GM23248 (cell line): ENCODE measurements at regions not wholly inside any gene's neighbourhood (a gene's known extent, or its start where the extent isn't known, plus 50 kb on each side); places are given as distances from the start of the nearest gene placed in this dataset.
A peak's percentile ranks its signal among the peaks of the same experiment; 100 is the strongest.

Experiments
- DNase-seq: peaks from one replicate; pipeline ENCODE4 v3.0.0-alpha.2; 2015
- H2AFZ ChIP-seq: fragments of 200-600 bp; sonication (generic); 2 replicates; pipeline ENCODE4 v1.6.1; 2016; ENCODE audit warnings: antibody characterized with exemption
- H3F3A ChIP-seq: fragments of 200-600 bp; sonication (generic); 2 replicates; pipeline ENCODE4 v1.6.1; 2016; ENCODE audit warnings: mild to moderate bottlenecking, antibody characterized with exemption, mixed run types; ENCODE audit not compliant: insufficient read depth
- H3K27ac ChIP-seq: fragments of 200-600 bp; sonication (generic); 2 replicates; pipeline ENCODE4 v1.5.1; 2016; ENCODE audit warnings: mild to moderate bottlenecking
- H3K27me3 ChIP-seq: fragments of 200-600 bp; sonication (generic); replicated peaks from 2 replicates; pipeline ENCODE4 v1.6.1; 2016; ENCODE audit warnings: mild to moderate bottlenecking; ENCODE audit not compliant: insufficient read depth
- H3K36me3 ChIP-seq: fragments of 200-600 bp; sonication (generic); 2 replicates; pipeline ENCODE4 v1.6.1; 2016; ENCODE audit warnings: low read depth, mild to moderate bottlenecking
- H3K4me1 ChIP-seq: fragments of 200-600 bp; sonication (generic); 2 replicates; pipeline ENCODE4 v1.6.1; 2016; ENCODE audit warnings: mild to moderate bottlenecking; ENCODE audit not compliant: insufficient read depth
- H3K4me2 ChIP-seq: fragments of 200-600 bp; sonication (generic); one replicate; pipeline ENCODE4 v1.6.1; 2016; ENCODE audit warnings: mild to moderate bottlenecking; ENCODE audit not compliant: unreplicated experiment
- H3K4me3 ChIP-seq: fragments of 200-600 bp; sonication (generic); 2 replicates; pipeline ENCODE4 v1.5.1; 2016; ENCODE audit warnings: mild to moderate bottlenecking
- H3K79me2 ChIP-seq: fragments of 200-600 bp; sonication (generic); 2 replicates; pipeline ENCODE4 v1.6.1; 2016; ENCODE audit warnings: mild to moderate bottlenecking; ENCODE audit not compliant: insufficient read depth
- H3K9ac ChIP-seq: fragments of 200-600 bp; sonication (generic); 2 replicates; pipeline ENCODE4 v1.6.1; 2016; ENCODE audit warnings: mild to moderate bottlenecking
- H3K9me2 ChIP-seq: fragments of 200-600 bp; sonication (generic); 2 replicates; pipeline ENCODE4 v1.6.1; 2016; ENCODE audit warnings: mixed run types, mild to moderate bottlenecking, moderate library complexity; ENCODE audit not compliant: insufficient read depth
- H3K9me3 ChIP-seq: fragments of 200-600 bp; sonication (generic); one replicate; pipeline ENCODE4 v1.6.1; 2017; ENCODE audit warnings: low read depth
- H4K20me1 ChIP-seq: fragments of 200-600 bp; sonication (generic); 2 replicates; pipeline ENCODE4 v1.6.0; 2016; ENCODE audit not compliant: insufficient read depth
- EZH2 ChIP-seq: fragments of 200-600 bp; sonication (generic); IDR thresholded peaks from 2 replicates; pipeline ENCODE4 v1.6.1; 2018; ENCODE audit warnings: antibody characterized with exemption, mild to moderate bottlenecking; ENCODE audit not compliant: insufficient read depth, poor library complexity, severe bottlenecking
- EZH2phosphoT487 ChIP-seq: fragments of 200-600 bp; sonication (generic); IDR thresholded peaks from 2 replicates; pipeline ENCODE4 v1.6.1; 2018; ENCODE audit warnings: antibody characterized with exemption, moderate library complexity, mild to moderate bottlenecking, low read depth; ENCODE audit not compliant: insufficient read depth
- WGBS, 2 experiments: methylation state at CpG; one replicate each; pipeline ENCODE4 v1.1.6; 2015 to 2017; ENCODE audit warnings: low lambda C conversion rate in 2 of 2, low coverage in 1 of 2; ENCODE audit errors: missing lambda C conversion rate in 2 of 2; 5-methylcytosine and 5-hydroxymethylcytosine counted together
- in situ Hi-C: fragments of 300-500 bp; cut with MboI; formaldehyde crosslinking; loops from 2 replicates; pipeline ENCODE4 v1.15.0; 2020

- no peak for DNase-seq
Measured at GRCh38 chr2:11053546-11053945, 101.7 kb upstream of the SLC66A3 start.

GRCh38 chr2:11054783-11055678, 100.2 kb upstream of the SLC66A3 start:
- peaks cover 32% of the 10 kb centered on the region for H3K27me3 ChIP-seq
- peaks cover 11% of the 10 kb centered on the region; the same call in 1 of the 2 replicates for H3K4me1 ChIP-seq

More at GRCh38 chr2:11053546-11053945, 101.7 kb upstream of the SLC66A3 start:
- Histone ChIP-seq H3K9me3 (no peaks in the 10 kb centered on the region), H2AFZ (no peak overlapping the region), H3K4me2 (no peak overlapping the region), H3K27ac (no peak overlapping the region), H3K9ac (no peak overlapping the region), H3K36me3 (no peaks in the 10 kb centered on the region), H3F3A (peaks cover 9% of the 10 kb centered on the region; the same call in 1 of the 2 replicates), H3K79me2 (no peaks in the 10 kb centered on the region), H3K4me3 (no peak overlapping the region), H3K27me3 (peaks cover 24% of the 10 kb centered on the region), H4K20me1 (no peaks in the 10 kb centered on the region), H3K4me1 (peaks cover 11% of the 10 kb centered on the region; the same call in 1 of the 2 replicates), H3K9me2 (no peaks in the 10 kb centered on the region)
- 76 to 77% methylated on average over 12 of the region's 12 CpGs for WGBS, 2 experiments
- in situ Hi-C loops = no loop called here
- TF ChIP-seq EZH2phosphoT487 (no peak), EZH2 (no peak)

DNA sequence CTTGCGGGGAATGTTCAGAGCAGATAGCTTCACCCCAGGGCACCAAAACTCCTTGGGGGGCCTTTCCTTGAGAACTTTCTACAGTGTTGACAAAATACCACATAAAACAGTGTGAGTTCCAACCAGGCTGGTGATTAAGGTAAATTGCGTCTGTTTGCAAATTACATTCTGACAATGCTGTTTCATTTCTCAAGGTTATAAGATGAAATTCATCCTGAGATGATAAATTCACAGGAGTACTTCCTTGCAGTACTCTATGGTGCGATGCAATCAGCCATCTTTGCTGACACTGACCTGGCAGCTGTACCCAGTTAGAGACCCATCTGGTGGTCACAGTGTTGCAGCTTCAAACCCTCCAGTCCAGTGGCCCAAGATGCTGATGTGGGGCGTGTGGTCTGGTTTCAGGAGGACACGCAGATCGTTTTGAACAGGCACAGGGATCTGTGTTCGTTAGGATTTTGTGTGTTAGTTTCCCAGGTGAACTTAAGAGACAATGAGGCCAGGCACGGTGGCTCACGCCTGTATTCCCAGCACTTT, 99.5 kb upstream of the SLC66A3 start:
- Histone ChIP-seq H3K4me3 (no peak overlapping the region), H3F3A (peaks cover 9% of the 10 kb centered on the region; the same call in 1 of the 2 replicates), H3K4me1 (peaks cover 11% of the 10 kb centered on the region; the same call in 1 of the 2 replicates), H3K9me3 (no peaks in the 10 kb centered on the region), H4K20me1 (no peaks in the 10 kb centered on the region), H3K4me2 (no peak overlapping the region), H3K9me2 (no peaks in the 10 kb centered on the region), H3K9ac (no peak overlapping the region), H3K79me2 (no peaks in the 10 kb centered on the region), H3K36me3 (no peaks in the 10 kb centered on the region), H2AFZ (no peak overlapping the region), H3K27ac (no peak overlapping the region), H3K27me3 (peaks cover 35% of the 10 kb centered on the region)
- 93% methylated on average over 9 of the region's 9 CpGs for WGBS, 2 experiments
- TF ChIP-seq EZH2phosphoT487 (no peak), EZH2 (no peak)
- in situ Hi-C loops = no loop called here
- no peak for DNase-seq

More at GRCh38 chr2:11054783-11055678, 100.2 kb upstream of the SLC66A3 start:
- Histone ChIP-seq H3K9me3 (no peaks in the 10 kb centered on the region), H3F3A (peaks cover 9% of the 10 kb centered on the region; the same call in 1 of the 2 replicates), H3K36me3 (no peaks in the 10 kb centered on the region), H3K27ac (no peak overlapping the region), H4K20me1 (no peaks in the 10 kb centered on the region), H3K9ac (no peak overlapping the region), H3K4me2 (no peak overlapping the region), H3K4me3 (no peak overlapping the region), H3K9me2 (no peaks in the 10 kb centered on the region), H2AFZ (no peak overlapping the region), H3K79me2 (no peaks in the 10 kb centered on the region)
- 87 to 89% methylated on average over 14 of the region's 14 CpGs for WGBS, 2 experiments
- TF ChIP-seq EZH2phosphoT487 (no peak), EZH2 (no peak)
- DNase-seq = no peak
- in situ Hi-C loops = no loop called here

DNA sequence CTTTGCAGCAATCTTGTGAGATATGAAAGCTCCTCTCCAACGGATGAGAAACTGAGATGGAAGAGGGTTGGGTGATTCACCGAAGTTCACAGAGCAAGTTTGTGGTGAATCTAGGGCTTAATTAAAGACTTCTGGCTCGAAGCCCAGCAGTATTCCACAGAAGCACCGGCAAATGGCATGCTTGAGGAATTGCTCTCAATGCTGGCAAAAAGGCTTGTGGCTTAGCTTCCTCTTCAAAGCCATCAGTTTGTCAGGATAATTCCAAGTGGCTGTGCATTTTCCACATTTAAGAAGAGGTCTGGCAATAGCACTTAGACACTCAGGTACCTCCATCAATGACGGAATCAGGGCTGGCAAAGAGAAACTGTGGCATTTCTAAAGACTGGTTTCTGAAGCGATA, 98.7 kb upstream of the SLC66A3 start:
- Histone ChIP-seq H3K9me3 (no peaks in the 10 kb centered on the region), H3K9me2 (no peaks in the 10 kb centered on the region), H3K79me2 (no peaks in the 10 kb centered on the region), H3K4me2 (peak overlapping the region; percentile 10), H3K9ac (no peak overlapping the region), H3K27me3 (peaks cover 39% of the 10 kb centered on the region), H4K20me1 (no peaks in the 10 kb centered on the region), H2AFZ (no peak overlapping the region), H3K27ac (no peak overlapping the region), H3K4me3 (no peak overlapping the region), H3K36me3 (no peaks in the 10 kb centered on the region), H3F3A (peaks cover 9% of the 10 kb centered on the region; the same call in 1 of the 2 replicates), H3K4me1 (peaks cover 11% of the 10 kb centered on the region; the same call in 1 of the 2 replicates)
- WGBS, 2 experiments = 11 to 15% methylated on average over 6 of the region's 6 CpGs
- peak; percentile 92 for DNase-seq
- in situ Hi-C loops = no loop called here
- TF ChIP-seq EZH2phosphoT487 (no peak), EZH2 (no peak)
